DOHH2 (cell line): ENCODE measurements at regions not wholly inside any gene's neighbourhood (a gene's known extent, or its start where the extent isn't known, plus 50 kb on each side); places are given as distances from the start of the nearest gene placed in this dataset.

Experiments used
- EZH2phosphoT487 ChIP-seq: fragments of 200-600 bp; sonication (generic); IDR thresholded peaks from 2 replicates; pipeline ENCODE4 v1.6.1; 2017; ENCODE audit warnings: borderline replicate concordance, mild to moderate bottlenecking, antibody characterized with exemption, low read length, moderate library complexity, mixed read lengths
- TF ChIP-seq, protein P1 (sequence below): fragments of 200-600 bp; sonication (generic); IDR thresholded peaks from one replicate; pipeline ENCODE4 v1.5.1; 2014; ENCODE audit warnings: antibody characterized with exemption, mild to moderate bottlenecking, low read depth, low read length; ENCODE audit not compliant: poor library complexity, severe bottlenecking

DNA sequence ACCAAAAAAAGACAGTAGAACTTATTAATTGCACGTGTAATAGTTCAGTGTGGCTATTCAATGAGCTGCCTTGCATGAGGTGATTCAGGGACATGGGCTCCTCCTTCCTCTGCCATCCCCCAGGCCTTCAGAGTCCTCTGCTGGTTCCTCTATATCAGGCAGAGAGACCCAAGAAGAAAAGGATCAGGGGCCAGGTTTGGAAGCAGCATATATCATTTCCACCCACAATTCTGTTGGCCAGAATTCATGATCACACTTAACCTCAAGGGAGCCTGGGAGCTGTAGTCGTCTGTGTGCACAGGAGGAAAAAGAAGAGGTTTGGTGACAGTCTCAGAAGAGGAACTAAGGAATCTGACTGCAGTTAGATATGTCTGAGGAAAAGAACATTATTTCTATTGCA, 114.0 kb upstream of the GLS start:
- TF ChIP-seq, protein P1, sequence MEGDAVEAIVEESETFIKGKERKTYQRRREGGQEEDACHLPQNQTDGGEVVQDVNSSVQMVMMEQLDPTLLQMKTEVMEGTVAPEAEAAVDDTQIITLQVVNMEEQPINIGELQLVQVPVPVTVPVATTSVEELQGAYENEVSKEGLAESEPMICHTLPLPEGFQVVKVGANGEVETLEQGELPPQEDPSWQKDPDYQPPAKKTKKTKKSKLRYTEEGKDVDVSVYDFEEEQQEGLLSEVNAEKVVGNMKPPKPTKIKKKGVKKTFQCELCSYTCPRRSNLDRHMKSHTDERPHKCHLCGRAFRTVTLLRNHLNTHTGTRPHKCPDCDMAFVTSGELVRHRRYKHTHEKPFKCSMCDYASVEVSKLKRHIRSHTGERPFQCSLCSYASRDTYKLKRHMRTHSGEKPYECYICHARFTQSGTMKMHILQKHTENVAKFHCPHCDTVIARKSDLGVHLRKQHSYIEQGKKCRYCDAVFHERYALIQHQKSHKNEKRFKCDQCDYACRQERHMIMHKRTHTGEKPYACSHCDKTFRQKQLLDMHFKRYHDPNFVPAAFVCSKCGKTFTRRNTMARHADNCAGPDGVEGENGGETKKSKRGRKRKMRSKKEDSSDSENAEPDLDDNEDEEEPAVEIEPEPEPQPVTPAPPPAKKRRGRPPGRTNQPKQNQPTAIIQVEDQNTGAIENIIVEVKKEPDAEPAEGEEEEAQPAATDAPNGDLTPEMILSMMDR, result no peak
- TF ChIP-seq EZH2phosphoT487, result no peak
